NCI-H82 treated with DMSO at 0.1 percent for 48 hours (cell line): ENCODE measurements at regions not wholly inside any gene's neighbourhood (a gene's known extent, or its start where the extent isn't known, plus 50 kb on each side); places are given as distances from the start of the nearest gene placed in this dataset.

Experiments
- DNase-seq: peaks from one replicate; lab custom pipeline; 2025; ENCODE audit not compliant: unreplicated experiment; lab: John Stamatoyannopoulos, UW

- DNase-seq, result no peak
Observed at GRCh38 chr3:135460273-135460672, 505.3 kb upstream of the PPP2R3A start.

DNA sequence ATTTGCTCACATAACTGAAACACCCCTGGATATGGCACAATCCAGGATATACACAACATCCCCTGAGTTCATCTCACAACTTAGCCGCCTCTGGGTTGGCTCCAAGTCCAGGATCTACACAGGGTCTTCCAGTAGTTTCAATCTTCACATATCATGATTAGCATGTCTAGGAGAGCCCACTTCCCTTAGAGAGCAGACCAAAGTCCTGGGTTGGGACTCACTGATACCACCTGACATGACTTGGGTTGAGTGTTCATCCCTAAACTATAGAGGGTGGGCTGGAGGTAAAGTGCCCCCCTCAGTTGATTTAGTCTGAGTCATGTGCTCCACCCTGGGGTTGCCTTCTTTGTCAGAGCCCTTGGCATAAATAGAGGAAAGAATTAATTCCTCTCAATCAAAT, 493.6 kb upstream of the PPP2R3A start:
- DNase-seq, result no peak

GRCh38 chr3:135473449-135473848, 492.1 kb upstream of the PPP2R3A start:
- no peak for DNase-seq

- no peak for DNase-seq
Observed at GRCh38 chr3:135487261-135487660, 478.3 kb upstream of the PPP2R3A start.

- no peak for DNase-seq
Observed at GRCh38 chr3:135490219-135490915, 475.2 kb upstream of the PPP2R3A start.

DNA sequence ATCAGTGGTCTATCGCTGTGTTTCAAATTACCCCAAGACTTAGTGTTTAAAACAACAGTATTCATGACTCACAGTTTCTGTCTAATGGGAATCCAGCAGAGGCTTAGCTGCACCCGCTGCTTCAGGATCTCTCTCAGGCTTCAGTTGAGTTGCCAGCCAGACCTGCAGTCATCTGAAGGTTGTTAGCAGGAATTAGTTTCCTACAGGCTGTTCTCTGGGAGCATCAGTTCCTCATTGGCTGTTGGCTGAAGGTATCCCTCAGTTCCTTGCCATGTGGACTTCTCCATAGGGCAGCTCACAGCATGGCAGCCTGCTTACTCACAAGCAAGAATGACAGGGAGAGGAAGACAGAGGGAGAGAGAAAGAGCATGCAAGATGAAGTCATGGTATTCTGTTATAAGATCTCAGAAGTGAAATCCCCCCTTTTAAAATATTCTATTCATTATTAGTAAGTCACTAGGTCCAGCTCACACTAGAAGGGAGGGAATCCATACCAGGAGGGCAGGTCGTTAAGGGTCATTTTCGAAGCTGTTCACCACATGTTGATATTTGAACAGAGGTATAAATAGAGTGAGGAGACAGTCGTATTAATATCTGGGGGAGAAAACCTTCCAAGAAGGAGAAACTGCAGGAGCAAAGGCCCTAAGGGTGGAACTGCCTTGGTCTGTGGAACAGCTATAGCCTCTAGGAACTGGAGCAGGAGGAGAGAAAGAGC, 473.9 kb upstream of the PPP2R3A start:
- DNase-seq, result no peak

GRCh38 chr3:135495891-135496290, 469.6 kb upstream of the PPP2R3A start:
- DNase-seq, result no peak

DNA sequence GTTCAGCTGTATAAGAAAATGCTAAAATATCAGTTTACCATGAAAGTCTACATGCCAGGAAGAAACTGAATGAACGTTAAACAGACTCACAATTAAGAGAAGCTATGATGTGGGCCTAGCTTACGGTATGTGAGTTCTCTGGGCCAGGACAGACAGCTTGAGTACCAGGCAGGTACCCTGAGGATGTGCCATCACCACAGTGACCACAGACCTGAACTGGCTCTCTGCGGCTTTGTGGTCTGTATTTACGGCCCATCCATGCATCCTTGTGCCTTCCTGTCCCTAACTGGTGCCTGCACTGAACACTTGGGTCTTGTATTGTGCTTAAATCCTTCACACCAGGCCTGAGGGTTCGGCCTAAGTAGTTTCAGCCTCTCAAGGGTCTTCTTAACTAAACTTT, 467.5 kb upstream of the PPP2R3A start:
- DNase-seq, result no peak

GRCh38 chr3:135499426-135499825, 466.1 kb upstream of the PPP2R3A start:
- no peak for DNase-seq

- no peak for DNase-seq
Observed at GRCh38 chr3:135500034-135500433, 465.5 kb upstream of the PPP2R3A start.

GRCh38 chr3:135503065-135503759, 462.3 kb upstream of the PPP2R3A start:
- DNase-seq, result no peak

GRCh38 chr3:135503760-135504686, 461.5 kb upstream of the PPP2R3A start:
- peak; percentile 3 for DNase-seq

GRCh38 chr3:135513106-135514059, 452.1 kb upstream of the PPP2R3A start:
- no peak for DNase-seq

DNA sequence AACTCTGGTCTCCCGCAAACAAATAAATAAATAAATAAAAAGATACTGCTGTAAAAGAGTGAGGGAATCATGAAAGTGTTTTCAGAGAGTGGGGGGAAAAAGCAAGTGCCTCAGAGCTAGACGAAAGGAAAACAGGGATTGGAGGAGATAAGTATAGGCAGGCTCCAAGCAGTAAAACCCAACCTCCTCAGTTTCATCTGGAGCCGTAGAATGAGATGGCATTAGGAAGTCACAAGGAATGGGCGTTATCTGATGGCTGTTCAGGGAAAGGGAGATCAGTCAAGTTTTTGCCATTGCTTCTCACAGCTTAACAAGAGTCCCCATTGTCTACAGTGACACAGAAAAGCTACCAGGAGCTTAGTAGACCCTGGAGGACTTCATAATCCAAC, 451.5 kb upstream of the PPP2R3A start:
- DNase-seq, result no peak

DNA sequence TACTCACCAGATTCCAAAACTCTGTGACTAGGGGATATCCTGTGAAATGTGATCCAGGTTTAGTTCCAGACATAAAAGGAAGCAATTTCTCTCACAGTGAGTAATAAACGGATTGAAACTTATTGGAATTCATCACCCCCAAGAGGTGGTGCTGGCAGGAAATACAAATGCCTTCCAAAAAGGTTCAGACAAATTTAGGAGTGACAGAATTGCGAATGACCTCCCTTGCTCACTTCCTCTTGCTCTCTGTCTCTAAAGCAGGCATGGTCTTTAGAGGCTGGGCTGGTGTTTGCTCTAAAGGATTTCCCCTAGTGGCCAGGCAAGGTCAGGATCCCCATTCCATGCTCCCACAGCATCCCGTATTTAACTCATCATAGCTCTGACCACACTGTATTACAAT, 449.4 kb upstream of the PPP2R3A start:
- no peak for DNase-seq

DNA sequence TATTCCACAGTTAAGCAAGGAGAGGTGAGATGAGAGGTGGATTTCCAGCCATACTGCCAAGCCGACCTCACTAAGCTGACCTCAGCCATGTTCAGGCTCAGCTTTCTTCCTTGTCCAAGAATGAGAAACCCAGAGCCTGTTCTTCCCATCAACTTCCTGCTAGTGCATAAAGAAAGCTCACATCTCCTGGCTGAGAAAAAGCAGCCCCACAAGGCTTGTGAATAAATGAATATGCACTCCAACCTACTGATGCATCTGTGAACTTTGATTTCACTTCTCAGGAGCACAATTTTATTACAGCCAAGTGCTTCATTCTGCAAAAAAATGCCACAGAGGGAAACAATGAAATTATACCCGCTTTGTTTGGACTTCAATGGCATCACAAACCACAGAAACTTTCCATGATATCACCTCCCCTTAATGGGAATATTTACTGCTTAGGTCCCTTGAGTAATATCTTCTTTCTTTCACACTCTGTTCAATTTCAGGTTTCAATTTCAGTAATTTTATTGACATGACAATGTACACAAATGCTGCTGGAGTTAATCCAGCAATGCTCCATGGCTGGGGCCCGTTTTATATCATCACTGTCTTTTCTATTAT, 437.0 kb upstream of the PPP2R3A start:
- no peak for DNase-seq

DNA sequence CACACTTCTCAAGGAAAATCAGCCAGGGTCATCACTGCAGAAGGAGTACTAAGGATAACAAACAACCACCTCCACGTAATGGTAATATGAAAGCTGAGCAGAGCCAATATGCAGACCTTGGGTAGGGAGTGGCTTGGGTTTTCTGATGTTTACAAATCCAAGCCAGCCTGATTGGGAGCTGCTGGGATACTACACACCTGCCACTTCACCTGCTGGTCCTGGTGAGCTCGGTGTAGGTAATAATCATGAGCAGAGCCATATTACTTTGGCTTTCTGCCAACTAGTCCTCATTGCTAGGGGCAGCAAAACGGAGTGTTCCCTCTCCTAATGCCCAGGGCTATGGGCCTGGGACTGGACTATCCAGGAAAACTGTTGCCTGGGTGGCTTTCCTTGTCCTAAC, 433.5 kb upstream of the PPP2R3A start:
- no peak for DNase-seq

DNA sequence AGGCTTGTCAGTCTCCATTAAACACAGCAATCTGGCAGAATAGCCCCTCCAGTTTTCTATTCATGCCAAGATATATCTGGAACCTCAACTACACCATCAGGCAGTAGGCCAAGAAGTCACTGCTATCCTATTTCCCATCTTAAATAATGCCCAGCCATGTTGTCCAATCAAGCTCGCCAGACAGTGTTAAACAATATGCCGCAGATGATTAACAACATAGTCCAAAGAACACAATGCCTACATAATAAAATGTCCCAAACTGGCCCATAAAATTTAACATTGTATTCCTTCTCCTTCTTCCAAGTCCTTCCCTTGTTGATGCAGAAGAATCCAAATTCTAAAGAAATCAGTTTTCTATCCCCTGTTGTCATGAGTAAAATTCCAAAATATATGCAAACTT, 427.4 kb upstream of the PPP2R3A start:
- DNase-seq, result no peak

GRCh38 chr3:135539351-135539750, 426.2 kb upstream of the PPP2R3A start:
- no peak for DNase-seq

DNA sequence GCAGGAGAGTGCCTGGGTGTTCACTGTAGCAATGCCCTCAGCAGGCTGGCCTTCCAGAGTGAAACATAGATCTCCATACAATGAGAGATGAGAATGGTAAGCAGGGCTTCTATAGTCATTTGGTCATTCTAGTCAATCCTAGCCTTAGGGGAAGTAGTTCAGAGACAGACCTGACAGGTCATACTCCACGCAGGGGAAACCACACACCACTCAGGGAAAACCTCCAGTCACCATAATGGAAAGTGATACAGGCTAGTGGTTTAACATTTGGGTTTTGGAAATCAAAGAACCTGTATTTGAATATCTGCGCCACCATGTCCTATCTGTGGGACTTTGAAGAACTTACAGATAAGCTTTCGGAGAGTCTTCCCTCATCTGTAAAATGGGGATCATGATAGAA, 425.7 kb upstream of the PPP2R3A start:
- DNase-seq, result no peak
